Tongue (tissue), 1 donor: ENCODE measurements at regions not wholly inside any gene's neighbourhood (a gene's known extent, or its start where the extent isn't known, plus 50 kb on each side); places are given as distances from the start of the nearest gene placed in this dataset.

Source experiments
- DNase-seq: peaks from one replicate; pipeline ENCODE4 v3.0.0-alpha.2; 2015

GRCh38 chr5:98458004-98458403 is 315.5 kb upstream of the RGMB start:
- DNase-seq = peak; percentile 4

- DNase-seq = no peak
Observed at GRCh38 chr5:98458726-98459125, 314.7 kb upstream of the RGMB start.

DNA sequence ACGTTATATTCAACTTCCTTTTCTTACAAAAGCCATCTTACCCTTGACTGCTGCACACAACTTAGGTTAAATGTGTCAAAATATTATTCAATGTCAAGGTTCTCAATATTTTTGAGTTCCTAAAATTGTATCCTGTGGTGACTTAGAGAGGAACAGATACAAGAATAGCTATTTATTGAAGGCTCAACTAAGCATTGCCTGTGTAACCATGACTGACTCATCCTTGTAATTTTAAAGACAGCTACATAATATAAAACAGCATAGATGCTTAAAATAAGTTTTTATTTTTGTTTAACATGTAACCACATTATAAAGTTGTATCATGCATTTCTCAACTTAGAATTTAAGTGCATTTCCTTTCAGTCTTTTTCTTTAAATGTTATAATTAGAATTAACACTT is 312.9 kb upstream of the RGMB start:
- DNase-seq = no peak

DNA sequence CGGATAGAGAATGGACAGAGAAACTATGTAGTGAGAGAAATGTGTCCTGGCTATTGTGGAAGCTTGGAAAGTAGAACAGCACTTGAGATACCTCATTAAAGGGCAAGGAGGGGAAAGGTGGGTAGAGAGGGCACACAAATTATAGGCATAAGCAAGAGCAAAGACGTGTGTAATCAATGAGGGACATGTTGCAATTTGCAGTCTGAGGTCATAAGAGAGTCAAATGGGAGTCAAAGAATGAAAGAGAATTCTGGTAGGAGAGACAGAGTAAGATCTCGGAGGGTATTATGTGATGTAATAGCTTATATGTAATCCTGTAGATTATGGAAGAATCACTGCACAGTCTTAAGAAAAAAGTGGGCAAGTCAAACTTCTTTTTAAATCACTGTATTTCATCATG is 312.0 kb upstream of the RGMB start:
- no peak for DNase-seq

DNA sequence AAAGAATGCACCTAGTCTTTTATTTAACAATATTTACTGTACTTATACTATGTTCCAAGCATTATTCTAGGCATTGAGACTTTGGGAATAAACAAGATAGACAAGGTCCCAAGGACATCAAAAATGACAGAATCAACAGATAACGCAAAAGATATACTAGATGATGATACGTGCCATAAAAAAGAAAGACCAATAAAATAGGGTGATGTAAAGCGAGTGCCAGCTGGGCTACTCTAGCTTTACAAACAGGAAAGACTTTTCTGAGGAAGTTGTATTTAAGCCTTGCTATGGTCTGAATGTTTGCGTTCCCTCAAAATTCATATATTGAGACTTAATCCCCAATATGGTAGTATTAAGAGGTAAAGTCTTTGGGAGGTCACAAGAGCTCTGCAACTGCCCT is 310.2 kb upstream of the RGMB start:
- no peak for DNase-seq

DNA sequence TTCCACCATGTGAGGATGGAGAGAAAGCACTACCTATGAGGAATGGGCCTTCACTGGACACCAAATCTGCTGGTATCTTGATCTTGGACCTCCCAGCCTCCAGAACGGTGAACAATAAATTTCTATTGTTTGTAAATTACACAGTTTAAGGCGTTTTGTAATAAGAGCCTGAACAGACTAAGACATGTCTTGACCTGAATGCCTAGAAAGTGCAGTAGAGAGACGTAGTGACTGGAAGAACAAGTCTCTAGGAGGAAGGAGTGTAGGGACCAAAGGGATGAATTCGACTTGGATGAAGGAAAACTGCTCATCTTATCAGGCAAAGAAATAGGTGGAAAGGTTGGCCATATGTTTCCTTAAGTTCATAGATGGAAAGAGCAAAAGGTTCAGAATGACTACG is 309.8 kb upstream of the RGMB start:
- DNase-seq = no peak

DNA sequence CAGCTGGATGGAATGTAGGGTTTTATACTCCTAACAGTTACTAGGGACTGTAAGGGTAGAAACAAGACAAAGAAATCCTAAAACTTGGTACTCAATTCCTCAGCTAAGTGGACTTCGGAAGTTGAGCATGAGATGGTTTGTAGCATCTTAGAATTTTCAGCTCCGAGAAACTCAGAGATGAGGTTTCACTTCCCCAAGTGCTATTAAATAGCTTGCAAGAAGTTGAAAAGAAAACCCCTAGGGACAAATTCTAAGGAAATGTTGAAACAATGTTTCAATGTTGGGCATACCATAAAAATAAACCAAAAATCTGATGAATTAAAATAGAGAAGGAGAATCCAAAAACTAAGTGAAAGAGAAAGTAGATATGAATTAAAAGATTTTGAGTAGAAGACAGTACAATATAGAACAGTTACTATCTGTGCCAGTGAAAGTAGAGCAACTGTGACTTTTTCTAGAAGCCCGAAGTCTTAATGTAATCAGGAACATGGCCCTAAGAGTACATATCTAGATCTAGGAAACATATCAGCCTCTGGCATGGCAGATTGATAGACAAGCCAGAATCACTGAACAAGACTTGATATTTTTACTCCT is 308.6 kb upstream of the RGMB start:
- DNase-seq = no peak

DNA sequence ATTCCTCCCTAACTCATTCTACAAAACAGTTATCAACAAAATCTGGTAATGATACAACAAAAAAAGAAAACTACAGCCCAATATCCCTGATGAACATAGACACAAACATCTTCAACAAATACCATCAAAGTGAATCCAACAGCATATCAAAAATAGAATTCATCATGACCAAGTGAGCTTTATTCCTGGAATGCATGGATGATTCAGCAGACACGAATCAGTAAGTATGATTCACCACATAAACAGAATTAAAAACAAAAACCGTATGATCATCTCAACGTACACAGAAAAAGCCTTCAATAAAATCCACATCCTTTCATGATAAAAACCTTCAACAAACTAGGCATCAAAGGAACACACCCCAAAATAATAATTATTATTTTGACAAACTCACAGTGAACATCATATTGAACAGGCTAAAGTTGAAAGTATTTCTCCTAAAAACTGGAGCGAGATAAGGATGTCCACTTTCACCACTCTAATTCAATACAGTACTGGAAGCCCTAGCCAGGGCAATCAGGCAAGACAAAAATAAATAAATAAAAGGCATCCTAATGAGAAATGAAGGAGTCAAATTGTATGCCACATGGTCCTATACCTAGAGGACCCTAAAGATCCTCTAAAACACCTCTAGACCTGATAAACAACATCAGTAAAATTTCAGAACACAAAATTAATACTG is 305.1 kb upstream of the RGMB start:
- DNase-seq = no peak

DNA sequence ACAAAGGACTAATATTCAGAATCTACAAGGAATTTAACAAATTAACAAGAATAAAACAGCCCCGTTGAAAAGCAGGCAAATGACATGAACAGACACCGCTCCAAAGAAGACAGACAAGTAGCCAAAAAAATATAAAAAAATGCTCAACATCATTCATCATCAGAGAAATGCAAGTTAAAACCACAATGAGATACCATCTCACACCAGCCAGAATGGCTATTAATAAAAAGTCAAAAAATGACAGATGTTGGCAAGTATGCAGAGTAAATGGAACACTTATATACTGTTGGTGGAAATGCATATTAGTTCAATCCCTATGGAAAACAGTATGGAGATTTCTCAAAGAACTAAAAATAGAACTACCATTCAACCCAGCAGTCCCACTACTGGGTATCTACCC is 302.7 kb upstream of the RGMB start:
- DNase-seq = no peak

DNA sequence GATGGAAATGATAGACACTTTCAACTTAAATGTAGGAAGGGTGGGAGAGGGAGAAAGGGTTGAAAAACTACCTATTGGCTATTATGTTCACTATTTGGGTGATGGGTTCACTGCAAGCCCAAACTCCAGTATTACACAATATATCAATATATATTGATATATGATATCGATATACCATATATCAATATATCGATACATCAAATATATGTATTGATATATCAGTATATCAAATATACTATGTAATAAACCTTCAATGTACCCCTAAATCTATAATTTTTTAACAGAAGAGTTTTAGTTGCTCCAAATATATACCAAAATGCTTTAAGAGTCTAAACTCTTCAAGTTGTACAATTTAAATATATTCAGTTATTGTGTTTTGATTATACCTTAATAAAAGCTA is 302.0 kb upstream of the RGMB start:
- no peak for DNase-seq

DNA sequence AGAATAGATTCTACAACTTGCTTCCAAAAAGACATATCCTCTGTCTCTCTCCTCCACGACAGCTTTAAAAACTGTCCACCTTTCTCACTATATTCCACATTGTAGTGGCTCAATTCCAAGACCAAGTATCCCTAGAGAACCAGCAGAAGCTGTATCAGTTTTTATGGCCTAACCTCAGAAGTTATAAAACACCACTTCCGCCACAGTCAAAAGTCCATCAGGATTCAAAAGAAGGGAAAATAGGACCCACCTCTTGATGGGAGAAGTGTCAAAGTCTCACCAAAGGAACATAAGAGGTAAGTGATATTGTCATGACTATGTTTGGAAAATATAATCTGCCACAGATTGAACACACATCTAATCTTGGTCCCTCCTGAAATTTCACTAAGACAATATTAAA is 299.2 kb upstream of the RGMB start:
- no peak for DNase-seq

- peak; percentile 26 for DNase-seq
Observed at GRCh38 chr5:98474782-98475181, 298.7 kb upstream of the RGMB start.

GRCh38 chr5:98482321-98483300 is 290.9 kb upstream of the RGMB start:
- no peak for DNase-seq

- peak; percentile 46 for DNase-seq
Observed at GRCh38 chr5:98483301-98483685, 290.2 kb upstream of the RGMB start.

- no peak for DNase-seq
Observed at GRCh38 chr5:98489021-98489420, 284.4 kb upstream of the RGMB start.

DNA sequence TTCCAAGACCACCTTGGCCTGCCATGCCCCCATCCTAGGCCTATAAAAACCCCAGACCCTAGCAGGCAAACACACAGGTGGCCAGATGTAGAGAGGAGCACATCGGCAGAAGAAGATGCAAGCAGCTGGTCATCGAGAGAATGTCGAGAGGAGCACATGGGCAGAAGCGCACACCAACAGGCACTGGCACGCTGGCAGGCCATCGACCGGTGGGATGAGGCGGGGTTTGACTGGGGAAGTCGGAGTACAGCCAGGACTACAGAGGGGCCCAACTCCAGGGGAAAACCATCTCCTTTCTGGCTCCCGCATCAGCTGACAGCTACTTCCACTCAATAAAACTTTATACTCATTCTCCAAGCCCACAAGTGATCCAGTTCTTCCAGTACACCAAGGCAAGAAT is 283.1 kb upstream of the RGMB start:
- DNase-seq = no peak

- no peak for DNase-seq
Observed at GRCh38 chr5:98492258-98492657, 281.2 kb upstream of the RGMB start.

DNA sequence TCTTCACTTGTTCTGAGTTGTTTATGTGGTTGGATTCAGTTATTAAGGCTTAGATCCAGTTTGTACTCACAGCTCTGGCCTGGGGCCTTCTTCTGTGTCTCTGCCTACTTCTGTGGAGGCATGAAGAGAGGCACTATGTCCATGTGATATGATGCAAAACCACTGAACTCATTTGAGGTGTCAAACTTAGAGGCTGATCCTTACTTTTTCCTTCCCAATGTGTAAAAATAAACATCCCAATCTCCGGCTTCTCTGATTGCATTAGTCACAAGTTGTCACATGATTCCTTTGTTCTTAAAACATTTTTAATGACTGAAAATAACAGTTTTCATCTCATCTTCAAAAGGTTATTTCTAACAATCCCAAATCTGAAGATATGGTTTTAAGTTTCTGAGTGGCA is 276.0 kb upstream of the RGMB start:
- no peak for DNase-seq

DNA sequence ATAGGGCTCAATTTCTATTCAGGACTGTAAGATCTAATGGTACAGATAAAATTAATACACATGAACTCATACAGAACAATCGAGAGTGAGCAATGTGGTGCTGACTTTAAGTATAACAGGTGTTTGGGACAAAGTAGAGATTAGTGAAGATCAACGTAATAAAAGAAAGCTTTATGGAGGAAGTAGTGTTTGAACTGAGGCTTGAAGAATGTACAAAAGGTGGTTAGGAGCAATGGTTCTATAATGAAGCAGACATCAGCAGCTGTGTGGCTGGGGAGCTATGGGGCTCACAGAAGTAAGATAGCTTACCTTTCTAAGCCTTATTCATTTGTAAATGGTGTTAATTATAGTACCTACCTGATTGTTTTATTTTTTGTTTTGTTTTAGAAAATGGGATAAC is 275.4 kb upstream of the RGMB start:
- no peak for DNase-seq

DNA sequence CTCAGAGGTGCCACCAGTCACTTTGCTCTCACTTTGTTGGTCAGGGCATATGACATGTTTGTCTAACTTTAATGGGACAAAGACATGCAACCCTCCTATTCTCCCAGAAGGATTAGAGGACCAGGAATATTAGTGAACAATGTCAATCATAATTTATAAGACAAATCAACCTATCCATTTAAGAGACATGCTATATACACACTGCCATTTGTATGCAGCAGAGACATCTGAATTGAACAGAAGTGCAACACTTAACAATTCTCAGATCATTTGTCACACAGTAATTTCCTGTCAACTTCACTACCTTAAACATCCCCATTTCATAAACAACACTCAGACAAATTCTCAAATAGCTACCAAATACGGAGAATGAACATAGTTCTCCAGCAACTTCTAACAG is 273.6 kb upstream of the RGMB start:
- DNase-seq = no peak

DNA sequence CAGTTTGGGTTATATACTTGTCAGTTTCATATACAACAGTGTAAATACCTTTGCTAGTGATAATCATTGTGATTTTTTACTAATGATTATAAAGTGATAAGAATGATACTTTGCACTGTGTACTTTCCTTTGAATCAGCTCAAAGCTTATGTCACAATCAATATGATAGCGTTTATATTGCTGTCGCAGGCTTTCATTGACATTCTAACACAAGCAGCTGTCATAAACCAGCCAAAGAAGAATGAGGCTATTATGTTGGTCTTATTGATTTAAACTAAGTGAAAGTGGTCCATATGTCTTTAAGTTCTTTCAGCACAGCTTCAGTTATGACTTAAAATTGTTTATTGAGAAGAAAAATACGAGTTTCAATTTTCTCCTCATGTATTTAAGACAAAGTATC is 272.7 kb upstream of the RGMB start:
- DNase-seq = no peak

DNA sequence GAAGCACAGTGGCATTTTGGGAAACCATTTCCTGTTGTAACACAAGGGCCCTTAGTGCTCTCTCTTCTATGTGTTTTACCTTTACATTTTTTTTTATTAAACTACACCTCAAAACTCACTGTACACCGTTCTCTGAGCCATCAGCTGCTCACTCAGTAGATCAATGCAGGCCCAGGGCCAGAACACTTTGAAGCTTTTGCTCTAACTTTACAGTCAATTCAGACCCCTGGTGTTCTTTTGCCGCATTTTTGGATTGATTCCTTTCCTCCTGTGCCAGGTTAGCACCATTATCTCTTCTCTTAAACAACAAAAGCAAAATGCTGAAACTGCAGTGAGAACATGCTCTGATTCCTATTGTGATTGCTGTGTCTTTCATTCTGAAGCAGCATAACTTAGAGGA is 269.8 kb upstream of the RGMB start:
- DNase-seq = no peak

DNA sequence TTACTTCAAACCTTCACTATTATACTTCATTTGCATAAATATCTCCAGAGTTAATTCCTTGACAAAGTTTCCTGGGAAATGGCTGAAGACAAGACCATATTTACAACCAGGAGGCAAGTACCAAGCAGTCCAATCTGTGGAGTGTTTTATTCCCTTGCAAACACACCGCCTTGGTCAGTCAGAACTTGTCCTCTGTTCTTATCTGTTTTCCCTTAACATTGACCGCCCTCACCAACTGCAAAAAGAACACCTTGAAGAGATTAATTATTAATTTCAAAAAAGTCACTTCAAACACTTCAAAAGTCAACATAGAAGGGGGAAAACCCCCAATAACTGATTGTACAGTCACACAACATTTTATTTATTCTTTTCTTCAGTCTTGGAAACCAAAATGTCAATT is 269.0 kb upstream of the RGMB start:
- no peak for DNase-seq
